Neural progenitor cell (in vitro differentiated cells): ENCODE measurements at regions not wholly inside any gene's neighbourhood (a gene's known extent, or its start where the extent isn't known, plus 50 kb on each side); places are given as distances from the start of the nearest gene placed in this dataset.

Experiments
- CTCF ChIP-seq: fragments of 200-600 bp; sonication (generic); IDR thresholded peaks from 2 replicates; pipeline ENCODE4 v1.5.1; 2017; ENCODE audit warnings: antibody characterized with exemption, mild to moderate bottlenecking
- EZH2 ChIP-seq: fragments of 200-600 bp; sonication (generic); IDR thresholded peaks from 2 replicates; pipeline ENCODE4 v1.6.1; 2017; ENCODE audit warnings: antibody characterized with exemption, mild to moderate bottlenecking, moderate library complexity
- EZH2phosphoT487 ChIP-seq: fragments of 200-600 bp; sonication (generic); IDR thresholded peaks from 2 replicates; pipeline ENCODE4 v1.6.1; 2017; ENCODE audit warnings: antibody characterized with exemption

- TF ChIP-seq CTCF (no peak), EZH2 (no peak), EZH2phosphoT487 (no peak)
Observed at GRCh38 chr22:27258616-27259172, 542.9 kb downstream of the MN1 start.
